ENCODE measurements at regions not wholly inside any gene's neighbourhood (a gene's known extent, or its start where the extent isn't known, plus 50 kb on each side); places are given as distances from the start of the nearest gene placed in this dataset.

DNA sequence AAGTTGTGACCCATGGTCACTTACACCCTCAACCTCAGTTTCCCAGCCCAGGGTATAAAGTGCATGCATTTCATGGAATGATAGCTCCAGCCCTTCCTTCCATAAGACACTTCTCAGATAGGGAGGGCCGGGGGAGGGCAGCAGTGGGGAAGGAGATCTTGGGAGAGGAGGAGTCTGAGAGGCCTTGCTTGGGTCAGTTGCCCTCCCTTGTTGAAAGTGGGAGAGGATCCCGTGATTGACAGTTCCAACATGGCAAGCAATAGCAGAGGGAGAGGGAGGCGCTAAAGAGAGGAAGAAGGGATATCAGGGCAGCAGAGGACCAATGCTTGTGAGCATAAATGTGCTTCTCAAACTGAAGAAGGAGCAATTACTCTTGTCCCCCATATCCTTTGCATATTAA, 244.4 kb downstream of the CHRM3 start:
- no peak overlapping the region for H3K4me3 ChIP-seq (ENCODE audit: low read depth, low read length)
- DNase-seq (ENCODE audit: low read depth), result no peak
- no peak for TF ChIP-seq POLR2A (IDR thresholded peaks at IDR 0.05; ENCODE audit: extremely low read depth, insufficient read length)
- TF ChIP-seq, protein P1, sequence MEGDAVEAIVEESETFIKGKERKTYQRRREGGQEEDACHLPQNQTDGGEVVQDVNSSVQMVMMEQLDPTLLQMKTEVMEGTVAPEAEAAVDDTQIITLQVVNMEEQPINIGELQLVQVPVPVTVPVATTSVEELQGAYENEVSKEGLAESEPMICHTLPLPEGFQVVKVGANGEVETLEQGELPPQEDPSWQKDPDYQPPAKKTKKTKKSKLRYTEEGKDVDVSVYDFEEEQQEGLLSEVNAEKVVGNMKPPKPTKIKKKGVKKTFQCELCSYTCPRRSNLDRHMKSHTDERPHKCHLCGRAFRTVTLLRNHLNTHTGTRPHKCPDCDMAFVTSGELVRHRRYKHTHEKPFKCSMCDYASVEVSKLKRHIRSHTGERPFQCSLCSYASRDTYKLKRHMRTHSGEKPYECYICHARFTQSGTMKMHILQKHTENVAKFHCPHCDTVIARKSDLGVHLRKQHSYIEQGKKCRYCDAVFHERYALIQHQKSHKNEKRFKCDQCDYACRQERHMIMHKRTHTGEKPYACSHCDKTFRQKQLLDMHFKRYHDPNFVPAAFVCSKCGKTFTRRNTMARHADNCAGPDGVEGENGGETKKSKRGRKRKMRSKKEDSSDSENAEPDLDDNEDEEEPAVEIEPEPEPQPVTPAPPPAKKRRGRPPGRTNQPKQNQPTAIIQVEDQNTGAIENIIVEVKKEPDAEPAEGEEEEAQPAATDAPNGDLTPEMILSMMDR (IDR thresholded peaks at IDR 0.05; ENCODE audit: low read depth, low read length), result no peak
- TF ChIP-seq, protein P2, sequence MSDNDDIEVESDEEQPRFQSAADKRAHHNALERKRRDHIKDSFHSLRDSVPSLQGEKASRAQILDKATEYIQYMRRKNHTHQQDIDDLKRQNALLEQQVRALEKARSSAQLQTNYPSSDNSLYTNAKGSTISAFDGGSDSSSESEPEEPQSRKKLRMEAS (IDR thresholded peaks at IDR 0.05; ENCODE audit: low read depth, low read length), result no peak
- no peak for TF ChIP-seq MYC (IDR thresholded peaks at IDR 0.05; ENCODE audit: low read depth, low read length)

DNA sequence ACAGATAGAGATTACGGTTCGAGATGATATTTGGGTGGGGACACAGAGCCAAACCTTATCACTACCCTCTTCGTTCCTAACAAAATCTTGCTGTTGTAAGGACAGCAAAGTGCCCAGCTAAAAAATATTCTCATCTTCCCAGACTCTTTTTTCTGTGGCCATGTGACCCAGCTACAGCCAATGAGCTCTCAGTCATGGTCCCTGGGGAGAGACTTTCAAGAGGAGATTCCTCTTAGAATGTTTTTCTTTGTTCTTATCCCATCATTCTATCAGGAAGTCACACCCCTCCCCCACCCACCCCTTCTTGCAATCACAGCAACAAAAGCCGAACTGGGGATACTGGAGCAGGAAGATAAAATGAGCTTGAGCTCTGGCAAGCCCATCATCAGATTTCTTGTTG, 247.1 kb downstream of the CHRM3 start:
- no peak for DNase-seq (ENCODE audit: low read depth)
- no peak overlapping the region for H3K4me3 ChIP-seq (ENCODE audit: low read depth, low read length)
- TF ChIP-seq MYC (IDR thresholded peaks at IDR 0.05; ENCODE audit: low read depth, low read length), result no peak
- TF ChIP-seq, protein P2 (IDR thresholded peaks at IDR 0.05; ENCODE audit: low read depth, low read length), result no peak
- TF ChIP-seq POLR2A (IDR thresholded peaks at IDR 0.05; ENCODE audit: extremely low read depth, insufficient read length), result no peak
- TF ChIP-seq, protein P1 (IDR thresholded peaks at IDR 0.05; ENCODE audit: low read depth, low read length), result no peak

DNA sequence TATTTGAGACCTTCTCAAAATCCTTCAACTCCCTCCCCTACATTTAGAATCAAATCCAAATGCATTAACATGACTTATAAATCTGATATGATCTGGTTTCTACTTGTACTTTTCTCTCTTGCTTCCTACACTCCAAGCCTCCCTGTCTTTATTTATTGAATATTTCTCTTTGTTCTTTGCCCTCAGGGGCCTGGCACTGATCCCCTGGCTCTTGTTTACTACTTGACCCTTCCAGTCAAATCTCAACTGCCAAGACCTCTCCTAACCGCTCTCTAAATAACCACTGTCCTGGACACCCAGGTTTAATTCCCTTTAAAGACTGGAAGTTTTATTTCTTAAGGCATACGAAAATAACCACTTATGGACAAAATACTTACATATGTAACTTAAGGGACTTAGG, 248.9 kb downstream of the CHRM3 start:
- no peak for DNase-seq (ENCODE audit: low read depth)
- TF ChIP-seq, protein P2 (IDR thresholded peaks at IDR 0.05; ENCODE audit: low read depth, low read length), result no peak
- TF ChIP-seq, protein P1 (IDR thresholded peaks at IDR 0.05; ENCODE audit: low read depth, low read length), result no peak
- TF ChIP-seq POLR2A (IDR thresholded peaks at IDR 0.05; ENCODE audit: extremely low read depth, insufficient read length) (no peak), MYC (IDR thresholded peaks at IDR 0.05; ENCODE audit: low read depth, low read length) (no peak)
- no peak overlapping the region for H3K4me3 ChIP-seq (ENCODE audit: low read depth, low read length)

DNA sequence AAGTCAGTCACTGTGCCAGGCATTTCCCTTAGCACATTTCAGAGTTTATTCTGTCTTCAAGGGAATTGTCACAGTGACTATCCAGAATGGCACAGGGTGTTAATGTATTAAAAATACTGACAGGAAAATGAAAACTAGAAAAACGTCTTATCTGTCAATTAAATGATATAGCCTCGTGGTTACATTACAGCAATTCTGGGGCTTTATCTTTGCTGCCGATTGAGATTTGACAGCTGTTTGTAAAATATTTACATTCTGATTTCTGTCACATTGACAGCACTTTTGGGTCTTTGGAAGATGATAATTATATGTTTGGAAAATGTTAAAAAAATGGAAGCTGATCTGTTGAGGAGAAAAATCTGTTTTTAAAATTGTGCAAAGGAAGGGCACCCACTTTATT, 250.0 kb downstream of the CHRM3 start:
- H3K4me3 ChIP-seq (ENCODE audit: low read depth, low read length), result no peak overlapping the region
- TF ChIP-seq, protein P2 (IDR thresholded peaks at IDR 0.05; ENCODE audit: low read depth, low read length), result no peak
- TF ChIP-seq POLR2A (IDR thresholded peaks at IDR 0.05; ENCODE audit: extremely low read depth, insufficient read length) (no peak), MYC (IDR thresholded peaks at IDR 0.05; ENCODE audit: low read depth, low read length) (no peak)
- TF ChIP-seq, protein P1 (IDR thresholded peaks at IDR 0.05; ENCODE audit: low read depth, low read length), result no peak
- DNase-seq (ENCODE audit: low read depth), result no peak

DNA sequence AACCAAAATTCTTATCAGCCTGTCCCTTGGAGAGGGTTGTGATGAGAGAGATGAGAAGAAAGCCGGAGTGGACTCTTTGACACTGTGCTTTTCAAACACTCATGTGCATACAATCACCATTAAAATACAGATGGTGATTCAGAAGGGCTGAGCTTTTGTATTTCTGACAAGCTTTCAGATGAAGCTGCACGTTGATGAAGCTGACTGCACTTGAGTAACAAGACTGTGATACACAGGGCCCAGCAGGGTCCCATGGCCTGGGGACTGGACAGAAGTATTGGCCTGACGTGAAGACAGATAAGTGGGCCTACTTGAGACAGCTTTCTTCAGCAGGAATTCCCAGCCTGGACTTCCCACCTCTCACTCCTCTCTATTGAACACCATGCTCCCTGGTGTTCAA, 258.2 kb downstream of the CHRM3 start:
- TF ChIP-seq MYC (IDR thresholded peaks at IDR 0.05; ENCODE audit: low read depth, low read length) (no peak), POLR2A (IDR thresholded peaks at IDR 0.05; ENCODE audit: extremely low read depth, insufficient read length) (no peak)
- TF ChIP-seq, protein P1 (IDR thresholded peaks at IDR 0.05; ENCODE audit: low read depth, low read length), result no peak
- TF ChIP-seq, protein P2 (IDR thresholded peaks at IDR 0.05; ENCODE audit: low read depth, low read length), result no peak
- H3K4me3 ChIP-seq (ENCODE audit: low read depth, low read length), result no peak overlapping the region
- DNase-seq (ENCODE audit: low read depth), result no peak

DNA sequence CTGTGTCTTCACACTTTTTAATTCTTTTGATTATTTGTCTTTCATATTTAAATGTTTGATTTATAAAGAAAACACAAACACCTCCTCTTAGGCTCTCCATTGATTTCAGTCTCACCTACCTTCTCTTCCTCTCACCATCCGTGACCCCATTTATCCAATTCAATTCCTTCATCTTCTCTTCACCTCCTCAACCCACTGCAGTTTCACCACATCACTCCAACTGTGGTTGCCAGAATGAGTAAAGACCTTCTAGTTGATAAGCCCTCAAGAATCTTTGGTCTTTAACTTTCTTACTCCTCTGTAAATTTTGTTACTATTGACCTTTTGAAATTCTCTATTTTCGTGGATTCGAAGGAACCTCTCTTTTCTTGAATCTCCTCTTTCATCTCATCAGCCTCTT, 260.7 kb downstream of the CHRM3 start:
- no peak for DNase-seq (ENCODE audit: low read depth)
- TF ChIP-seq, protein P1 (IDR thresholded peaks at IDR 0.05; ENCODE audit: low read depth, low read length), result no peak
- no peak for TF ChIP-seq MYC (IDR thresholded peaks at IDR 0.05; ENCODE audit: low read depth, low read length)
- no peak for TF ChIP-seq POLR2A (IDR thresholded peaks at IDR 0.05; ENCODE audit: extremely low read depth, insufficient read length)
- TF ChIP-seq, protein P2 (IDR thresholded peaks at IDR 0.05; ENCODE audit: low read depth, low read length), result no peak
- no peak overlapping the region for H3K4me3 ChIP-seq (ENCODE audit: low read depth, low read length)
